HG03442 (cell line): ENCODE measurements at regions not wholly inside any gene's neighbourhood (a gene's known extent, or its start where the extent isn't known, plus 50 kb on each side); places are given as distances from the start of the nearest gene placed in this dataset.
"Not testable (repeated sequence)": the region's sequence is repeated elsewhere in the genome, so short reads cannot be mapped to it uniquely, and the experiment has no call there.

Experiments
- ATAC-seq: cut with Tn5 transposase; IDR thresholded peaks from one replicate; pipeline ENCODE4 v1.9.1; 2021; ENCODE audit warnings: mild to moderate bottlenecking, moderate library complexity; ENCODE audit not compliant: unreplicated experiment

DNA sequence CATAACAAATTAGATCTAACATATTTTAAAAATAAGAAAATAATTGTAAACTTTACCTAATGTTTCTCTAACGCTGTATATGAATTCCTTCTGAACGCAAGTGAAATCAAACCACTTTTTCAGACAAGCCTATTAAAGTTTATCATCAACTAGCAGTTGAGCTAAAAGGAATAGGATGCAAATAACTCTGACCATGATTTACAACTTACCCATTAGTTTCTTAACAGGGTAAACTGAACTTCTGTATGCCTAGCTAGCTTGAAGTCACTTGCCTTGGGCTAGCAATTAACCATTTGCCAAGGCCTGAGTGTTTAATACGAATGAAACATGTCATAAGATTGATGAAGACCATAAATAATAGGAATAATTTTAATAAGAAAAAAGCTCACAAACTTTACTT lies 762.7 kb upstream of the ARRDC3 start:
- no peak for ATAC-seq

GRCh38 chr5:92144824-92145223 lies 761.7 kb upstream of the ARRDC3 start:
- no peak for ATAC-seq

GRCh38 chr5:92132294-92132908 lies 749.3 kb upstream of the ARRDC3 start:
- ATAC-seq, result not testable (repeated sequence)

- no peak for ATAC-seq
These were observed 743.1 kb upstream of the ARRDC3 start for GRCh38 chr5:92126182-92126581.

DNA sequence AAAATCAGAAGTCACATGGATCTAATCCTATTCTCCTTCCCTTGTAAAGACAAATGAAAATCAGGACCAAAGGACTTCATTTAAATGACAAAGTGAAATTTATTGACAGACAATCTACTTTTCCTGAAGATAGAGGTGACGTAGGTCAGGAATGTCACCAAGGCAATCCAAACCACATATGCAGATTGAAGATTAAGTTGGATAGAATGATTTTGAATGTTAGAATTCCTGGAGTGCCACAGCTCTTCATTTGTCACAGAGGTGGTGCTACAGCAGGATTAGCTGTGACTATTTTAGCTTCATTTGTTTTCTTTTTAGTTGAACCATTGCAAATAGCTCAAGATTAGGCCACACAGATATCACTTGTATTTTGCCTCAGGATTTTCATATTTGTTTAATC lies 736.0 kb upstream of the ARRDC3 start:
- ATAC-seq, result no peak

- ATAC-seq, result no peak
These were observed 723.7 kb upstream of the ARRDC3 start for GRCh38 chr5:92106808-92107207.

DNA sequence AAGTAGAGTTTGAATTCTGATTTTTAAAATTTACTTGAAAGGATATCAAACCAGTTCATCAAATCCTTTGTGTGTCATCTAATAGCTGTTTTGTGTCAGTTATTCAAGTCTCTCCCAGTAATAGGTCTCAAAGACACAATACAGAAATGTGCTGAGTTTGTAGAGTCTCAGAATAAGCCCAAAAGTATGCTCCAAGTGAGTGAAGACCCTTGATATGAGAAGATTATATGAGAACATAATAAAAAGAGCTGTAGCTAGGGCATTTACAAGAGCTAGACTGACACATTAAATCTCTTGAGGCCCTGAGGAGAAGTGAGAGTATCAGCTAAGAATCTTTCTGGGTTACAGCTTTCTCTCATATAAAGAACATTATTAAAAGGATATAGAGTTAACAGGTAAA lies 721.0 kb upstream of the ARRDC3 start:
- no peak for ATAC-seq

GRCh38 chr5:92102313-92102712 lies 719.2 kb upstream of the ARRDC3 start:
- ATAC-seq, result no peak

- ATAC-seq, result no peak
These were observed 709.1 kb upstream of the ARRDC3 start for GRCh38 chr5:92092239-92092638.

DNA sequence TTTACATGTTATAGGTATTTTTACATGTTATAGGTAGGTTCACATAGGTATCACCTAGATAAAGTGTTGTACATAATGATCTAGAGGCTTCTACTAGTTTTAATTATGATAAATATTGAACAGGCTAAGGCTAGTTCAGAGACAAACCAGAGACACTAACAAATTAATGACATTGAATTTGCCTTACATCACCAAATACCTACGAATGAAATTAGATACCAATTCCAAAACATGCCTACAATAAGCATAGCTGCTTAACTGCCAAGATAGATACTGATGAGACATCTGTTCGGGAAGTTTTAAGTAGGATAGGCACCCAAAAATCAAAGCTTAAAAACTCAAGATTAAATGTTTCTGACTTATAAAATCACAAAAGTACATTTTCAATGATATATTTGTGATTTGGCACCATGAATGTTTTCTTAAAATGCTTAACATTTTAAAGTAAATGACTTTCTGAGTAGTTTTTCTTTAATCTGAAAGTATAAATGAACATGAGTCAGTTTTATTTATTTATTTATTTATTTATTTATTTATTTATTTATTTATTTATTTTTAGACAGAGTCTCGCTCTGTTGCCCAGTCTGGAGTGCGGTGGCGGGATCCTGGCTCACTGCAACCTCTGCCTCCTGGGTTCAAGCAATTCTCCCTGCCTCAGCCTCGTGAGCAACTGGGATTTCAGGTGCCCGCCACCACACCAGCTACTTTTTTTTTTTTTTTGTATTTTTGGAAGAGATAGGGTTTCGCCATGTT lies 703.1 kb upstream of the ARRDC3 start:
- no peak for ATAC-seq

DNA sequence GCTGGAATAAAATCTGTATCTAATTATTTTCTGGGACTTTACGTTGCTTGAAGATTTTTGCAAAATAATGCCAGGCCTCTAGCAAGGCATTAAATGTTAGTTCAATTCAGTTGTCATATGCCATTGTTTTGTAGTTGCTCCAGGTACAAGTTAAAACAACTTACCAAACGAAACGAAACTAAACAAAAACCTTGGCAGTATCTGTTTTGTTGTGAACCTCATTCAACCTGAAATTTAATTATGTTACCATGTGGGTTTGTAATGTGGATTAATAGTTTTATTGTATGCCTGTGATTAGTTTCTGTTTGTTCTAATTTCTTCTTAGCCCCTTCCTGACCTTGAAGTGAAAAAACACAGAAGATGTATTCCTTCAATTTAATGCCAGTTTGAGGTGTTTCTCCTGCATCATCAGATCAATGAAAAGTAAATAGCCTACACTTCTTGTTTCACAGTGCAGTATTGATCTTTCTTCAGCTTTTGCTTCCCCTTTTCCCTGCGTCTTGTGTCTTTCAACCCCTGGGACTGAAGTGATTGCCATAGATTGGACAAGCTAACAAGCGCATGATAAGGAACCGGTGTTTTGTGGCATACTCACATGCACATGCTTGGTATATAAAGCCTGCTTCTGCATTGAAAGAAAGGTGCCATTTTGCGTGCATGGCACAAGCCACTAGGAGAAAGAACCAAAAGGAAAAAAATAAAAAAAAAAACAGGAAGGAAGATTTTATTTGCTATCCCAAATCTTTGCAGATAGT lies 699.0 kb upstream of the ARRDC3 start:
- no peak for ATAC-seq

DNA sequence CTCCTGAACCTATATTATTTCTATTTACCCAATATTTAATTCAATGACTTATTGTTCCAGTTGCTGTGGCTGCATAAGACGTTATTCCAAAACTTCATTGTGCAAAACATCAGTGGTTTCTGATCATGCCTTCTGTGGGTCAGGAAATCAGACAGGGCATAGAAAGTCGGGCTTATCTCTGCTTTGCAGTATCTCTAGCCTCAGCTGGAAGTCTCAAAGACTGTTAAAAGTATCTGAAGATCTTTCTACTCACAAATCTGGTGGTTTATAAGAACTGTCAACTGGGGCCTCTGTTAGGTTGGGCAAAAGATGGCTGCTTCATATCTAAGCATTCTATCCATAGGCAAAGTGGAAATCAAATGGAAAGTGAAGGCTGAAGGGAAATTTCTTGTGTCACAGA lies 687.7 kb upstream of the ARRDC3 start:
- no peak for ATAC-seq

- ATAC-seq, result no peak
These were observed 681.9 kb upstream of the ARRDC3 start for GRCh38 chr5:92064993-92065392.

DNA sequence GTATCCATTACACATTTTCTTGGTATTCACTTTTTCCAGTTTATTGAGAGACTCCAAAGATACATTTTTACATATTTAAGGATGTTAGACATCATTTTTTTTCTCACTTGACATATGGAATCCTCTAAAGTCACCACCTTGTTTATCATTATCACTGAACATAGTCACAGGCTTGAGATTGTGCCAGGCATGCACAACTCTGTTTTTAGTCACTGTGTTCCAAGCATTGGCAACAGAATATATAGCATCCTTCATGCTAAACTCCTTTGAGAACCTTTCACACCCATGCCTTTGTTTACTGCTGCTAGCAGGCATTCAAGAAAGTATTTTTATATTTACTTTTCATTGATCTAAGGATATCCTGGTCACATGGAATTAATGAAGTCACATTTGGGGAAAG lies 668.6 kb upstream of the ARRDC3 start:
- ATAC-seq, result no peak

GRCh38 chr5:92050970-92051369 lies 667.9 kb upstream of the ARRDC3 start:
- ATAC-seq, result no peak

DNA sequence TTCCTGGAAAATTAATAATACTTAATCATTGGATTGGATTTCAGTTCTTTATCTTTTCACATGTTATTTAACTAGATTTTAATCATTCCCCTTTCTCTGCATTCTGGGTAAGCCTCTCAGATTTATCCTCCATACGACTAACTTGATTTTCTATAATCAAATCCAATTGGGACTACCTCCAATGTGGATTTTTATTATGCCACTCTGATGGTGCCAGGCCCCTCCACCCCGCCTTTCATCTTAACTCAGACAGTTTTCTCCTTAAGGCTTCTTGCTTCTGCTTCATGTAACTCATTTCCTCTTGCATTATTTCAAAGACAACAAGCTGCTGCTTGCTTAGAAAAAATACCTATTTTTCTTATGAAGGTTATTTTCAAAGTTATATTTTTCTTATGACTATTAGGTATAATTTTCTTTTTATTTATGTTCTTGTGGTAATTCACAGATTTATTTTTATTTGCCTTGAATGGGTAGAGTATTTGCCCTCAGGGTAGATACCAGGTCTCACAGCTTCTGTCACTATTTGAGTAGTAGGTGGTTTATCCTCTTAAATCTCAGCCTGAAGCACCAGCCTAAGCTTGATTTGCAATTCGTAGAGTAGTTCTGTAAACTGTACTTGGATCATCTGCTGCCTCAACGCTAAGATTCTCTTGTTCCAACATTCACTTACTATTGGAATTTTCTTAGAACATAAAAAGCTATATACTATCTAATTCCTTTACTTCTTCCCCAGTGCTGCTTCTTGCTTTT lies 659.0 kb upstream of the ARRDC3 start:
- ATAC-seq, result no peak

- ATAC-seq, result no peak
These were observed 658.1 kb upstream of the ARRDC3 start for GRCh38 chr5:92041206-92041605.

DNA sequence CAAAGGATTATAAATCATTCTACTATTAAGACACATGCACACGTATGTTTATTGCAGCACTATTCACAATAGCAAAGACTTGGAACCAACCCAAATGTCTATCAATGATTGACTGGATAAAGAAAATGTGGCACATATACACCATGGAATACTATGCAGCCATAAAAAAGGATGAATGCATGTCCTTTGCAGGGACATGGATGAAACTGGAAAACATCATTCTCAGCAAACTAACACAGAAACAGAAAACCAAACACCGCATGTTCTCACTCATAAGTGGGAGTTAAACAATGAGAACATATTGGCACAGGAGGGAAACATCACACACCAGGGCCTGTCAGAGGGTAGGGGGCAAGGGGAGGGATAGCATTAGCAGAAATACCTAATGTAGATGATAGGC lies 646.7 kb upstream of the ARRDC3 start:
- ATAC-seq, result not testable (repeated sequence)

GRCh38 chr5:92023555-92023954 lies 640.4 kb upstream of the ARRDC3 start:
- no peak for ATAC-seq

DNA sequence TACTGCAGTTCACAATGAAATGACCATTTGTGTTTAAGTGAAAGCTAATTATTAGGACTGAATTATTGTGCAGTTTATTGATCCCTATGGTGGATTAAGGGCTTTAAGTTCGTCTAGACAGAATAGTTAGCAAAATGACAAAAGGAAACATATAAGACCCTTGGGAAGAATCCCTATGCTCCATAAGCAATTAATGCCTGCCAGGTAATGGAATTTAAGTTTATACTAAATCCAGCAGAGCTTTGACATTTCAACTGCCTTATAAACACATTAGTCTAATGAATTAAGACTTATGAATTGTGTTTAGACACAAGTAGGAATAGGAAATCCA lies 640.0 kb upstream of the ARRDC3 start:
- ATAC-seq, result no peak

GRCh38 chr5:92022415-92023140 lies 639.5 kb upstream of the ARRDC3 start:
- ATAC-seq, result no peak
